HG03175 (cell line): ENCODE measurements at regions not wholly inside any gene's neighbourhood (a gene's known extent, or its start where the extent isn't known, plus 50 kb on each side); places are given as distances from the start of the nearest gene placed in this dataset.
"Not testable (repeated sequence)": the region's sequence is repeated elsewhere in the genome, so short reads cannot be mapped to it uniquely, and the experiment has no call there.

Experiments
- ATAC-seq: cut with Tn5 transposase; IDR thresholded peaks from one replicate; pipeline ENCODE4 v1.9.1; 2021; ENCODE audit warnings: mild to moderate bottlenecking, moderate library complexity; ENCODE audit not compliant: unreplicated experiment

DNA sequence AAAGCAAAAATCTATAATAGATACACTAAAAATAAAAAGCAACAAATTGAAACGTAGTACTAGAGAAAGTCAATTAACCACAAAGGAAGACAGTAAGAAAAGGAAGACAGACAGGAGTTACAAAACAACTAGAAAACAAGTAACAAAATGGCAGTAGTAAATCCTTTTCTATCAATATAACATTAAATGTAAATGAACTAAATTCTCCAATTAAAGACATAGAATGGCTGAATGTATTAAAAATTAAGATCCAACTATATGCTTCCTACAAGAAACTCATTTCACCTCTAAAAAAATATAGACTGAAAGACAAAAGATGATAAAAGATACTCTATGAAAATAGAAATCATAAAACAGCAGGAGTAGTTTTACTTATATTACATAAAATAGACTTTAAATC is 79.1 kb downstream of the CTH start:
- ATAC-seq: no peak

DNA sequence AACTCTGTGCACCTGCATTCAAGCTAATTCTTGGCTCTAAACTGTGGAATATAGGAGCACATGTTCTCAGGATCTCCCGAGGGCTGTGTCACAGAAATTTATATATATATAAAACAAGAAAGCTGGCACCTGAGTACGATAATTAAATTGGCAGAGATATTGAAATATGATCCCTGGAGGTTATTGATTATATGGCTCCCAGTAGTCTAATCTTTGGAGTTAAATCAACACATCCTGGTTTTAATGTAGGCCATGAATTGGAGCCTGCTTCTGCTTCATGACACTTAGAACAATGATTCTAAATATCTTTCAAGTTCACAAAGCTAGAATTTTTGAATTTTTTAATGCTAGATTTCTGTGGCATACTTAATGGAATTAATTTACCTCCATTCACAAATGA is 84.3 kb downstream of the CTH start:
- no peak for ATAC-seq

DNA sequence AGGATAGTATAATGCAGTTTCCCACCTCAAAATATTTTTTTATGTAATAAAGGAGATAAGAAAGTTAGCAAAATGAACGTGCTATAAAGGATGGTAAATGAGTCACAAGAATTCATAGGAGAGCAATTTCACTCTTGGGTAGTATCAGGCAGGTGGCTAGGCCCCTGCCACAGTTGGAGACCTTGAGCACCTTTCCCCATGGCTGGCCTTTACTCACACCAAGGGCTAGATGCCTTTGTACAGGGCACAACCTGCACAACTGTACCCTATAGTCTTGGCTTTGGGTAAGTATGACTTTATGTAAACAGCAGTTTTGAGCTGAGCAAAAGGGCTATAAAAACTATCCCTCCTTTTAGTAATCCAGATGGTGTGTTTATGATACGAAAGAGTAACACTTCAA is 85.1 kb downstream of the CTH start:
- no peak for ATAC-seq

DNA sequence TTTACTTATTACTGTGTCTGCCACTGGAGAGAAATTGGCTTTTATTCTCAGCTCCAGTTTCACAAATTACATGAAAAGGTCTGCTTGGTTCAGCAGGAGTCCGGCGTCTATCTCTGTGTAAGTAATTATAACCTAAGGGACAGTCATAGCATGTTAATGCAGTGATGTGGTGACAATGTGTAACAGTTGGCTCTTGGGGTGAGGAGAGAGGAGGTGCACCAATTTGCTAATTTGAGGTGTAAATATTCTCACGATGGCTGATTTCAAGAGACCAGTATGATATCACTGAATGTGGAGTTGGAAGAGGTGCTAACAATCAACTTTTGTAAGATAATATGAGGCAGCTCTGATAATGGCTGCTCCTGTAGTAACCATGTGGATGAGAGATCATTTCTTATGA is 86.1 kb downstream of the CTH start:
- no peak for ATAC-seq

DNA sequence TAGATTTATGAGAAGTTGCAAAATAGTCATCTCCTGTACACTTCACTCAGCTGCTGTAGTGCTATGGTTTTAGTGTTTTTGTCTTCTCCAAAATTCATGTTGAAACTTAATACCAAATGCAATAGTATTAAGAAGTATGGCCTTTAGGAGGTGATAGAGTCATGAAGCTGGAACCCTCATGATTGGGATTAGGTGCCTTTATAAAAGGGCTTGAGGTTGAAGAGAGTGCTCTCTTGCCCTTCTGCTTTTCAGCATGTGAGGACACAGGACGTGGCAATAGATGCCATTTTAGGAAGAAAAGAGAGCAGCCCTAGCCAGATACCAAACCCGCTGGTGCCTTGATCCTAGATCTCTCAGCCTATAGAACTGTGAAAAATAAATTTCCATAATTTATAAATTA is 87.6 kb downstream of the CTH start:
- no peak for ATAC-seq

DNA sequence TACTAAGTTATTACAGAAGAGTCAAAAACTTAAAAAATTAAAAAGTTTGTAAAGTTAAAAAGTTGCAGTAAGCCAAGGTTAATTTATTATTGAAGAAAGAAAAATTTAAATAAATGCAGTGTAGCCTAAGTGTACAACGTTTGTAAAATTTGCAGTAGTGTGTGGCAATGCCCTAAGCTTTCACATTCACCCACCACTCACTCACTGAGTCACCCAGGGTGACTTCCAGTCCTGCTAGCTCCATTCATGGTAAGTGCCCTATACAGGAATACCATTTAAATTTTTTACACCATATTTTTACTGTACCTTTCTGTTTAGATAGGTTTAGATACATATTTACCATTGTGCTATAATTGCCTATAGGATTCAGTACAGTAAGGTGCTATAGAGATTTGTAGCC is 88.6 kb downstream of the CTH start:
- ATAC-seq: no peak

DNA sequence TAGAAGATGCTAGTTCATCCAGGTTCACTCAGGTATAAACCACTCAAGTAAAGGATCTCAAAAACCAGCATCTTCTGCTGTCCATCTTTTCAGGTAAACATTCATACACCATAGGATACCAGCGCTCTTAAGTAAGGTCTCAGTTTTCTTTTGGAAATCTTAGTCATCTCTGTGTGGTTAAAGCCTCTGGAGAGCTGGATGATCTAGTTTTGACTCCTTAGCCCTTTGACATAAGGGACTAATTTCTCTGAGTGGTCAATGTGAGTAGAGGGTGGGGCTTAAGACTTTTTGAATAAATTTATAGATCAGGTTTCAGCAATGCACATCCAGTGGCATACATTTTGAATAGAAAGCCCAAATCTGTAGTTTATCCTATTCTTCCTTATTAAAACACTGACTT is 92.3 kb downstream of the CTH start:
- ATAC-seq: no peak

DNA sequence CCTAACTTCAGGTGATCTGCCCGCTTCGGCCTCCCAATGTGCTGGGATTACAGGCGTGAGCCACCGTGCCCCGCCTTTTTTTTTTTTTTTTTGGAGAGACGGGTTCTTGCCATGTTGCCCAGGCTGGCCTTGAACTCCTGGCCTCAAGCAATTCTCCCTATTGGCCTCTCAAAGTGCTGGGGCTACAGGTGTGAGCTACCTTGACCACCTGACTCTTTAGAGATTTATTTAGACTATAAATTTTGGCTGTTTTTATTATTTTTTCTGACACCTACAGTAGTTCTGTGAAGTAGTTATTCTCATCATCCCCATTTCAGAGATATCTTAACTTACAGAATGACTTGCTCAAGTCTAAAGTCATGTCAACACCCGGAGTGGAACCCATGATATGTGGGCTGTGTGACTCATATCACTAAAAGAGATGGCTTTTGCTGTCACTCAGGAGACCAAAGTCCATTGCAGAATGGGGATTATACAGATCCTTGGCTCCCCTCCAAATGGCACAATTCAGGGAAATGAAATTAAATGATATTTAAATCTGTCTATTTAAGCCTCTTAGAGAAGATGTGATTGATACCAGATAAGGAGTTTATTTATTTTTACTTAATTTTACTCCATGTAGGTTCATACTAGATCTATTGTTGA is 93.2 kb downstream of the CTH start:
- ATAC-seq: peak; percentile 98

DNA sequence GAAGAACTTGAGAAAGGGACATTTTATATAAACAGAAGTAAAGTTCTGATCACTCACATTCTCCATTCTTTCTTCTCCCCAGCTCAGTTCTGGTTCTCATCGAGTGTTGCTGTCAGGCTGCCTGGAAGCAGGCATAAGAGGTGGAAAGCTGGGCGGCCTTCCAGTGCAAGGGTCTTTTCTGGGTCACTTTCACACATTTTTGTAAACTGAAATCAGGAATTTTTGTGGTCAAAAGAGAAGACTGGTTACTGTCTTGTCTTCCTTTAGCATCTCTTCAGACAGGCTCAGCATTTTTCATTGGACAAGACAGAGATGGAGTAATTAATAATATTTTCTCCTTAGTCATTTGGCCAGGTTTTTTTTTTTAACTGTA is 93.7 kb downstream of the CTH start:
- ATAC-seq: peak; percentile 27

DNA sequence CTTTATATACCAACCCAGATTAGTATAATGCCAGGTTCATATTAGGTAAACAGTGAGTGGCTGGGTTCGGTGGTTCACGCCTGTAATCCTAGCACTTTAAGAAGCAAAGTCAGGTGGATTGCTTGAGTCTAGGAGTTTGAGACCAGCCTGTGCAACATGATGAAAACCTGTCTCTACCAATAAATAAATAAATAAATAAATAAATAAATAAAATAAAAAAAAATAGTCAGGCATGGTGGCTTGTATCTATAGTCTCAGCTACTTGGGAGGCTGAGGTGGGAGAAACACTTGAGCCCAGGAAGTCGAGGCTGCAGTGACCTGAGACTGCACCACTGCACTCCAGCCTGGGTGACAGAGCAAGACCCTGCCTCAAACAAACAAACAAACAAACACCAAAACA is 96.9 kb downstream of the CTH start:
- ATAC-seq: not testable (repeated sequence)

DNA sequence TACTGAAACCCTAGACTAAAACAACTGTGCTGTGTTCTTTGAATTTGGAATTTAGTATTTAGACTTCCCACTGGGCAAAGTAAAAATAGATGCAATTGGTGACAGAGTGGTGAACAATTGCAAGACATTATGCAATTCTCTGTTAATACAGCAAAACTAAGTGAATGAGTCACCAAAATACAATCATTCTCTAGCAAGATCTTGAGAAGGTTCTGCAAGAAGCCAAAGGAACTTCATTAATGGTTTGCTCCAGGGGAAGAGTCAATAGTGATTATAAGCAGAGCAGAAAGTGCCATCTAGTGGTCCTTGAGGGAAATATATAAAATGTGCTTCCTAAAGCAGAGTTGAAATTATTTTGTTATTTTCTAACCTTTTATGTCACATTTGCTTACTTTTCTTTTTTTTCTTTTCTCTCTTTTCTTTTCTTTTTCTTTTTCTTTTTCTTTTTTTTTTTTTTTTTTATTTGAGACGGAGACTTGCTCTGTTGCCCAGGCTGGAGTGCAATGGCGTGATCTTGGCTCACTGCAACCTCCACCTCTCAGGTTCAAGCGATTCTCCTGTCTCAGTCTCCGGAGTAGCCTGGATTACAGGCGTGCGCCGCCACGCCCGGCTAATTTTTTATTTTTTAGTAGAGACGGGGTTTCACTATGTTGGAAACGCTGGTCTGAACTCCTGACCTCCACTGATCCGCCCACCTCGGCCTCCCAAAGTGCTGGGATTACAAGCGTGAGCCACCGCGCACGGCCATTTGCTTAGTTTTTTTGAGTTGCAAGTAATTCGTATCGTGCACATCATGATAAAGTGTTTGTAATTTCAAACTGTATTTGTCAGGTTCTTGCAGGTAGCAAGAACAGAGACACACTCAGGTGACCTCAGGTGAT is 99.2 kb downstream of the CTH start:
- ATAC-seq: peak; percentile 85

DNA sequence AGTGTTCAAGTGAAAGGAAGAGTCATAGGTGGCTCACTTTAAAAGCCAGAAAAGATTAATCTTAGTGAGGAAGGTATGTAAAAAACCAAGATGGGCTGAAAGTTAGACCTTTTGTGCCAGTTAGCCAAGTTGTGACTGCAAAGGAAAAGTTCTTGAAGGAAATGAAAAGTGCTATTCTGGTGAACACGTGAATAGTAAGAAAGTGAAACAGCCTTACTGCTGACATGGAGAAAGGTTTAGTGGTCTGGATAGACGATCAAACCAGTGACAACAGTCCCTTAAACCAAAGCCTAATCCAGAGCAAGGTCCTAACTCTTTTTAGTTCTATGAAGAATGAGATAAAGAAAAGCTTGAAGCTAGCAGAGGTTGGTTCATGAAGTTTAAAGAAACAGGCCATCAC is 106.4 kb downstream of the CTH start:
- no peak for ATAC-seq

DNA sequence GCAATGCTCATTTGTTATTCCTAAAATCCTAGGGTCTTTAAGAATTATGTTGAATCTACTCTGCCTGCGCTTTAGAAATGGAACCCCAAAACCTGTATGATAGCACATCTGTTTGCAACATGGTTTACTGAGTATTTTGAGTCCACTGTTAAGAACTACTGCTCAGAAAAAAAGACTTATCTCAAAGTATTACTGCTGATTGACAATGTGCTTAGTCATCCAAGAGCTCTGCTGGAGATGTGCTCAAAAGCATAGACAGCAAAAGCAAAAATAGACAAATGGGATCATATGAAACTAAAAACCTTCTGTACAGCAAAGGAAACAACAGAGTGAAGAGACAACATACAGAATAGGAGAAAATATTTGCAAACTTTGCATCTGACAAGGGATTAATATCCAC is 107.0 kb downstream of the CTH start:
- no peak for ATAC-seq

DNA sequence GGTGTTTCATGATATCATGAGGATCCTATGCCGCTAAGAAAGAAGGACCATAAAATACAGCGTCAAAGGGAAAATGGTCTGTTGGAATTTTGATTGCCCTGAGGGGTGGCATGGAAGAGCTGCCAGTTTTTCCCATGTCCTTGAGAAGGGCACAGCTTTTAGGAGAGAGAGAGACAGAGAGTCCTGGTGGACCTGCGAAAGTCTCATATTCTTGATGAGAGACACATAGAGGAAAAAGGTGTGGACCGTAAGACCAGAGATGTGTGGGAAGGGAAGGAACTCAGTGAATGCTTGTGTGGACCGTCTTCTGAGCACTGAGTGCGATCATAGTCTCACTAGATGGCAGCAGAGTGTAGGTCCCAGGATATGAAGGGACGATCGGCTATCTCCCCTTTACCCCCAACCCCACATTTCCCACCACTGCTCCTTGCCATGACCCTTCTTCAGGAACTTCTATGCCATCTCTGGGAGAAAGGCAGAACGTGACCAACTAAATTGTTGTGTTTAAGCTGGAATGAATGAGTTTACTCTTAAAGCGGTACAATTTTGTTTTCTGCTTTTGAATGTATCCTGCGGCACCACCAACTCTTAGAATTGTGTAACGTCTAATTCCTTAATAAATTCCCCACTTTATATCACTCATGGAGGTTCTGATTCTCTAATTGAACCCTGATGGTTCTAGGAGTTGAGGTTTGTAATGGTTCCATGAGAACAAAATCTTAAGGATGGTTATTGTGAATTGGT is 117.7 kb downstream of the CTH start:
- ATAC-seq: peak; percentile 72

DNA sequence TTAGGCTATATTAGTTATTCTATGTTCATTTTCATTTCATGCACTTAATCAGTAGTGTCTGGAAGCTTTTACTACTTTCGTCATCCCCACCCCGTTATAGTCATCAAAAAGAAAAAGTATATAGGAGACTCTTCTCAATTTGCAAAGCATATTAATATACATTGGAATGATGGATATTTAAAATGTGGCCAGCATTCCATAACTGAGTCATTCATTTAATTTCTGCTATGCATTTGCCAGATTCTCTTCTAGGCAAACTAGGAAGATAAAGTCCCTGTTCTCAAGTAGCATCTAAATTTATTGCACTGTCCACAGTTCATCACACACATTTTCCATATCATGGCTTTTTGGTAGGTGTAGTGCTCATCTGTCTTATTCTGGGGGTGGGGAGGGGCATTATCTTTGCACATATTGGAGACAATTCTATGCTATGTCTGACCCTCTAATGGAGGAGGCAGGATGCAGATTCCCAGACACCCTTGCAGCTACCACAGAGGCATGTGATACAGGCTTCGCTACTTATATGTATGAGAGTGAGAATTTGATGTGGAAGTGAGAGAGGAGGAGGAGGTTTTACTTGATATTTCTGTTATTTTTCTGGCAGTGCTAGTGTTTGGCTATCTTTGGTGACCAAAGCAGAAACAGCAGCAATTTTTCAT is 125.8 kb downstream of the CTH start:
- no peak for ATAC-seq

DNA sequence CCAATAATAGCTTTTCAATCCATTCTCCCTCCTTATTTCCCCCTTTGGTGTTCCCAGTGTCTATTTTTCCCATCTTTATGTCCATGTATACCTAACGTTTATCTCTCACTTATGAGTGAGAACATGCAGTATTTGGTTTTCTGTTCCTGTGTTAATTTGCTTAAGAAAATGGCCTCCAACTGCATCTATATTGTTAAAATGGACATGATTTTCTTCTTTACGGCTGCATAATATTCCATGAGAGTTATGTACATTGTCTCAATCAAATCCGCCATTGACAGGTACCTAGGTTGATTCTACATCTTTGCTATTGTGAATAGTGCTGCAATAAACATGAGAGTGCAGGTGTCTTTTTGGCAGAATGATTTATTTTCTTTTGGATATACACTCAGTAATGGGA is 126.7 kb downstream of the CTH start:
- no peak for ATAC-seq

DNA sequence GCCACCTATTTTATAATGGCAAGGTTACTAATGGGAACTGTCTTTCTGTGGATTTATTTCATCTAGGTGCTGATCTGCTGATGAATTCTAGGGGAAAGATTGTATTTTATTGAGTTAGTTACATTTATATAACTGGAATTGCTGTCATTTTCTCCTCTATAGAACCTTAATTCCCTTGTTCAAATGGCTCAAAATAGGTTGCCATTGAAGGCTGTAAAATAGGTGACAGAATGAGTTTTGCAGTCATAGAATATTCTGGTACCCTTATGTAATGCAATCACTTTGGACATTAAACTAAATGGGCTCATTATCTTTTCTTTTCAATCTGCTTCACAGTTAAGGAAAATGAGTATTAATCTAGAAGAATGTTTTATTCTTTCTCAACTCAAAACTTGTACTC is 131.0 kb downstream of the CTH start:
- no peak for ATAC-seq

DNA sequence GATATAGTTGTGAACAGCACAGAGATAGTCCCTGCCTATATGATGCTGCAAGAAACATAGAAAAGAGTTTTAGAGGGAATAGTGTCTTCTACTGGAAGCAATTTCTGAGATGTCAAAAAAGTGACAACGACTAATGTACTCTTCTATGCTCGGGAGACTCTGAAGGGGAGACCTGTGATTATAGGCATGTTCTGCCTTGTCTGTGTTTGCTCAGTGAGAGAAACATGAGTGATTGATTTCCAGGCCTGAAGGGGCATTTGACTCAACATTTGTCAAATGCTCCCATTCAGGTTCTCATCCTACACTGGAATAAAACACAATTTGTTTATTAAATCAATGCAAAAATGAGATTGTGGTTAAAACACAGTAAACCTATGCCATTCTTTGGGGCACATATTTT is 131.8 kb downstream of the CTH start:
- ATAC-seq: no peak

DNA sequence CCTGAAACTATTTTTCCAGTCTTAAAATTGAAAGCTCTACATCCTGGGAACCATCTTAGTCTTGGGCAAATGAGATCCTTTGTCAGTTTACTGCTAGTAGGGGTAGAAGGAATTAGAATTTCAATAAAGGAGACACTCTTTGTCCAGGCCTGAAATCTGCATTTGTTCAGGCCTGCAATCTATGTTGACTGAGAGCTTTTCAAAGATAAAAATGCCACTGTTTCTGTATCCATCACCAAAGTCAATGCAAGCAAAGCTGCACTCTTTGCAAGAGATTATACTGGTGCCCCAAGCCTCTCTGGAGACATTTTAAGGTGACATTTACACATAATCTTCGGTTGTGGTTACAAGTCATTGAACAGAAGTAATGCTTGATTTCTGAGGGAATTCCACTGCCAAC is 135.7 kb downstream of the CTH start:
- ATAC-seq: no peak

DNA sequence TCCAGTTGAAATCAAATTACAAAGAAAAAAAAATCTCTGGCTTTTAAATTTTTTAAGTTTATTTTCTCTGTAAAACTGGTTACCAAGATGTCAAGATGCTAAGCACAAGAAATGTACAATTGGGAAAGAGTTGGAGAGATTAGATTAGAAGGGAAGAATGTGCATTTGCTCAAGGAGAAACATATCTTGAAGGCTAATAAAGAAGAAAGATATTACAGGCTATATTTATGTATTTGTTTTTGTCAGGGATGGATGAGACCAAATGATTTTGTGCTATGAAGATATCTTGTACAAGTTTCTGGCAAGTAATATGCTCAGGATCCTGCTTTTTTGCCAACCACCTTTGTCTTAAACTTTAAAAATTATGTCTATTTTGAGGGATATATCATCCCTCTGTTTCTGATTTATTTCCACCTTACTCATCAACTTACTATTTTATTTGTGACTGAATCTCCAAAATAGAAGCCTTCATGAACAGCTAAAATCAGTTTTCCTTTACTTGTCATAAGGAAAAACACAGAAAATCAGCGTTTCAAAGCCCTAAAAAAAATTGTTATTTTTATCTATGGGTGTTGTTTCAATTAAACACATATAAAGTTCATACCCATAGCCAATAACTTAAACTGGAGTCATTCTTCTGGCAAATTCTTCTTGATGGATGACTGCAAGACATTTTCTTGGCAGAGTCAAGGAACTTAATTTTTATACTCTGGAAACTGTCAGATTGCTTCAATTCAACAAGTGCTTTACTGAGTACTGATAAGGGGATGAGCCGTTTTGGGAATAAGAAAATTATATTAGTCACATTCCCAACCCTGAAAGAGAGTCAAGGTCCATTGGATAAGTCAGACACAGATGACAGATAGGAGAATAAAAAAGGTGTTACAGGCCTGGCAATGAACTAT is 141.8 kb downstream of the CTH start:
- ATAC-seq: no peak
